ENCODE measurements at regions not wholly inside any gene's neighbourhood (a gene's known extent, or its start where the extent isn't known, plus 50 kb on each side); places are given as distances from the start of the nearest gene placed in this dataset.
"Not testable (repeated sequence)": the region's sequence is repeated elsewhere in the genome, so short reads cannot be mapped to it uniquely, and the experiment has no call there.

GRCh38 chr16:86259499-86259898, 250.8 kb upstream of the FOXF1 start:
- DNase-seq (no peak), ATAC-seq (no peak)
- H3K36me3 Mint-ChIP-seq (ENCODE audit: low read depth): no peaks in the 10 kb centered on the region
- H3K27me3 Mint-ChIP-seq: peaks cover 13% of the 10 kb centered on the region
- ChIA-PET CTCF (interaction anchor here (0.6 kb wide), 1 partner anchor 16 kb away, joined by 3 read pairs; no protein-coding TSS in a partner anchor), POLR2A (no interaction called here)
- no peak overlapping the region for H3K4me3 Mint-ChIP-seq
- intact Hi-C loops (cut with DNase I, micrococcal nuclease): no loop called here
- H3K4me1 Mint-ChIP-seq: no peaks in the 10 kb centered on the region
- H3K27ac Mint-ChIP-seq: no peak overlapping the region
- peaks cover 17% of the 10 kb centered on the region for H3K9me3 Mint-ChIP-seq (ENCODE audit: low read depth)

GRCh38 chr16:86261379-86261778, 248.9 kb upstream of the FOXF1 start:
- ChIA-PET POLR2A (no interaction called here), CTCF (interaction anchor here (0.8 kb wide), 1 partner anchor 964 kb away, joined by 4 read pairs; no protein-coding TSS in a partner anchor)
- ATAC-seq: no peak
- no peak overlapping the region for H3K4me3 Mint-ChIP-seq
- H3K27ac Mint-ChIP-seq: no peak overlapping the region
- peaks cover 13% of the 10 kb centered on the region for H3K27me3 Mint-ChIP-seq
- H3K9me3 Mint-ChIP-seq (ENCODE audit: low read depth): peaks cover 6% of the 10 kb centered on the region
- intact Hi-C loops (cut with DNase I, micrococcal nuclease): no loop called here
- no peak for DNase-seq
- H3K36me3 Mint-ChIP-seq (ENCODE audit: low read depth): no peaks in the 10 kb centered on the region
- H3K4me1 Mint-ChIP-seq: no peaks in the 10 kb centered on the region

GRCh38 chr16:86267657-86268056, 242.7 kb upstream of the FOXF1 start:
- POLR2A ChIA-PET; H3K27ac Mint-ChIP-seq; intact Hi-C loops (cut with DNase I, micrococcal nuclease); H3K4me1 Mint-ChIP-seq; ATAC-seq; DNase-seq; H3K36me3 Mint-ChIP-seq (ENCODE audit: low read depth); H3K4me3 Mint-ChIP-seq; CTCF ChIA-PET; H3K27me3 Mint-ChIP-seq; H3K9me3 Mint-ChIP-seq (ENCODE audit: low read depth): not testable (repeated sequence)

- CTCF ChIA-PET: no interaction called here
- no peak overlapping the region for H3K27ac Mint-ChIP-seq
- ATAC-seq (no peak), DNase-seq (no peak)
- H3K4me3 Mint-ChIP-seq: no peak overlapping the region
- no peaks in the 10 kb centered on the region for H3K4me1 Mint-ChIP-seq
- H3K36me3 Mint-ChIP-seq (ENCODE audit: low read depth): no peaks in the 10 kb centered on the region
- POLR2A ChIA-PET: no interaction called here
- H3K27me3 Mint-ChIP-seq: peaks cover 4% of the 10 kb centered on the region
- no peaks in the 10 kb centered on the region for H3K9me3 Mint-ChIP-seq (ENCODE audit: low read depth)
- intact Hi-C loops (cut with DNase I, micrococcal nuclease): no loop called here
Observed at GRCh38 chr16:86270696-86271095, 239.6 kb upstream of the FOXF1 start.

GRCh38 chr16:86272744-86273143, 237.6 kb upstream of the FOXF1 start:
- H3K9me3 Mint-ChIP-seq (ENCODE audit: low read depth): no peaks in the 10 kb centered on the region
- ChIA-PET CTCF (no interaction called here), POLR2A (no interaction called here)
- no peak overlapping the region for H3K27ac Mint-ChIP-seq
- no peak for DNase-seq
- H3K36me3 Mint-ChIP-seq (ENCODE audit: low read depth): no peaks in the 10 kb centered on the region
- intact Hi-C loops (cut with DNase I, micrococcal nuclease): no loop called here
- no peak for ATAC-seq
- no peak overlapping the region for H3K4me3 Mint-ChIP-seq
- no peaks in the 10 kb centered on the region for H3K4me1 Mint-ChIP-seq
- H3K27me3 Mint-ChIP-seq: peaks cover 4% of the 10 kb centered on the region

- H3K27me3 Mint-ChIP-seq: peaks cover 13% of the 10 kb centered on the region
- ATAC-seq (no peak), DNase-seq (no peak)
- ChIA-PET CTCF (no interaction called here), POLR2A (no interaction called here)
- no peak overlapping the region for H3K27ac Mint-ChIP-seq
- H3K9me3 Mint-ChIP-seq (ENCODE audit: low read depth): no peaks in the 10 kb centered on the region
- intact Hi-C loops (cut with DNase I, micrococcal nuclease): no loop called here
- H3K4me1 Mint-ChIP-seq: no peaks in the 10 kb centered on the region
- H3K4me3 Mint-ChIP-seq: no peak overlapping the region
- no peaks in the 10 kb centered on the region for H3K36me3 Mint-ChIP-seq (ENCODE audit: low read depth)
Observed at GRCh38 chr16:86277221-86277620, 233.1 kb upstream of the FOXF1 start.

- POLR2A ChIA-PET; H3K4me3 Mint-ChIP-seq; CTCF ChIA-PET; intact Hi-C loops (cut with DNase I, micrococcal nuclease); DNase-seq; ATAC-seq; H3K4me1 Mint-ChIP-seq; H3K27ac Mint-ChIP-seq; H3K36me3 Mint-ChIP-seq (ENCODE audit: low read depth); H3K9me3 Mint-ChIP-seq (ENCODE audit: low read depth): not testable (repeated sequence)
- H3K27me3 Mint-ChIP-seq: peaks cover 13% of the 10 kb centered on the region
Observed at GRCh38 chr16:86277859-86278258, 232.5 kb upstream of the FOXF1 start.

GRCh38 chr16:86281421-86281820, 228.9 kb upstream of the FOXF1 start:
- Mint-ChIP-seq H3K27me3 (peaks cover 23% of the 10 kb centered on the region), H3K4me1 (no peaks in the 10 kb centered on the region), H3K4me3 (no peak overlapping the region), H3K9me3 (ENCODE audit: low read depth) (no peaks in the 10 kb centered on the region), H3K36me3 (ENCODE audit: low read depth) (no peaks in the 10 kb centered on the region), H3K27ac (no peak overlapping the region)
- no peak for ATAC-seq
- intact Hi-C loops (cut with DNase I, micrococcal nuclease): no loop called here
- CTCF ChIA-PET: interaction anchor here (0.6 kb wide), 1 partner anchor 1382 kb away, joined by 4 read pairs; no protein-coding TSS in a partner anchor
- POLR2A ChIA-PET: no interaction called here
- no peak for DNase-seq

GRCh38 chr16:86283944-86284343, 226.4 kb upstream of the FOXF1 start:
- Mint-ChIP-seq H3K4me1 (no peaks in the 10 kb centered on the region), H3K4me3 (no peak overlapping the region), H3K27ac (no peak overlapping the region), H3K36me3 (ENCODE audit: low read depth) (no peaks in the 10 kb centered on the region), H3K9me3 (ENCODE audit: low read depth) (no peaks in the 10 kb centered on the region), H3K27me3 (peaks cover 42% of the 10 kb centered on the region)
- ChIA-PET POLR2A (no interaction called here), CTCF (no interaction called here)
- DNase-seq: no peak
- intact Hi-C loops (cut with DNase I, micrococcal nuclease): no loop called here
- no peak for ATAC-seq

- intact Hi-C loops (cut with DNase I, micrococcal nuclease): loop anchor here (5.0 kb wide), 2 partner anchors 212 to 222 kb away; no protein-coding TSS in a partner anchor
- Mint-ChIP-seq H3K27me3 (peaks cover 50% of the 10 kb centered on the region), H3K27ac (no peak overlapping the region), H3K4me1 (no peaks in the 10 kb centered on the region), H3K36me3 (ENCODE audit: low read depth) (no peaks in the 10 kb centered on the region), H3K9me3 (ENCODE audit: low read depth) (no peaks in the 10 kb centered on the region), H3K4me3 (no peak overlapping the region)
- CTCF ChIA-PET: no interaction called here
- POLR2A ChIA-PET: no interaction called here
- no peak for ATAC-seq
- DNase-seq: no peak
Observed at GRCh38 chr16:86285421-86285820, 224.9 kb upstream of the FOXF1 start.

GRCh38 chr16:86285938-86286921, 224.1 kb upstream of the FOXF1 start:
- POLR2A ChIA-PET: no interaction called here

More at GRCh38 chr16:86285938-86286921, 224.1 kb upstream of the FOXF1 start:
- no peak overlapping the region for H3K4me3 Mint-ChIP-seq
- CTCF ChIA-PET: interaction anchor here (0.8 kb wide), 1 partner anchor 220 kb away, joined by 4 read pairs; no protein-coding TSS in a partner anchor
- no peaks in the 10 kb centered on the region for H3K4me1 Mint-ChIP-seq
- ATAC-seq (no peak), DNase-seq (no peak)
- peaks cover 57% of the 10 kb centered on the region for H3K27me3 Mint-ChIP-seq
- intact Hi-C loops (cut with DNase I, micrococcal nuclease): loop anchor here (5.0 kb wide), 2 partner anchors 211 to 221 kb away; no protein-coding TSS in a partner anchor
- no peaks in the 10 kb centered on the region for H3K36me3 Mint-ChIP-seq (ENCODE audit: low read depth)
- no peaks in the 10 kb centered on the region for H3K9me3 Mint-ChIP-seq (ENCODE audit: low read depth)
- no peak overlapping the region for H3K27ac Mint-ChIP-seq

All from activated CD4-positive, alpha-beta T cell treated with anti-CD3 and anti-CD28 coated beads for 36 hours (primary cell).